HUES6 (cell line): ENCODE measurements at regions not wholly inside any gene's neighbourhood (a gene's known extent, or its start where the extent isn't known, plus 50 kb on each side); places are given as distances from the start of the nearest gene placed in this dataset.

Experiments used
- H3K27ac ChIP-seq: 2 replicates; pipeline ENCODE4 v1.7.0; 2013; ENCODE audit warnings: low read depth, mild to moderate bottlenecking, low read length, inconsistent platforms
- H3K27me3 ChIP-seq: 2 replicates; pipeline ENCODE4 v1.6.1; 2013; ENCODE audit warnings: low read length; ENCODE audit not compliant: control insufficient read depth, insufficient read depth
- H3K36me3 ChIP-seq: 2 replicates; pipeline ENCODE4 v1.6.1; 2013; ENCODE audit warnings: low read length; ENCODE audit not compliant: control insufficient read depth, insufficient read depth
- H3K4me1 ChIP-seq: 2 replicates; pipeline ENCODE4 v1.6.1; 2013; ENCODE audit warnings: low read length; ENCODE audit not compliant: control insufficient read depth, insufficient read depth
- H3K4me3 ChIP-seq: 2 replicates; pipeline ENCODE4 v1.5.1; 2013; ENCODE audit warnings: low read depth, low read length
- H3K9ac ChIP-seq: one replicate; pipeline ENCODE4 v1.6.1; 2013; ENCODE audit warnings: mild to moderate bottlenecking, low read length
- H3K9me3 ChIP-seq: 2 replicates; pipeline ENCODE4 v1.6.1; 2013; ENCODE audit warnings: low read depth, low read length; ENCODE audit not compliant: control insufficient read depth, insufficient read depth

DNA sequence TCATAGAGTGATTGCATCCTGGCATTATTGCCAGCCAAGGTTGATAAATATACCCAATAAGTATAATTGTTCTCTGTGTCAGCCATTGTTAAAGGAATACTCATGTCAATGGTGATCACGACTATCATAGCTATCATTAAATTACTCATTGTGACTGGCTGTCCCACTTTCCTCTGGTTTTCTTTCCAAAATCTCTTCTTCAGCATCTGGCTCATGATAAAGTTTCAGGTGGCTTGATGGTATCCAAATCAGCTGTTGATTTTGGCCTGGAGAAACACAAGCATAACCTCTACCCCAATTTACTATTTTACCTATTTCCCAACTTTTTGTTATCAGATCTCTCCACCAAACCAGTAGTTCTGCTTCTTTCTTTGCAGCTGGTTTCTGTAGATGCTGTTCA is 67.1 kb upstream of the SPIN2A start:
- peaks cover 26% of the 10 kb centered on the region for H3K9me3 ChIP-seq
- no peaks in the 10 kb centered on the region for H3K36me3 ChIP-seq
- no peaks in the 10 kb centered on the region for H3K4me1 ChIP-seq
- H3K27me3 ChIP-seq = no peaks in the 10 kb centered on the region
- no peak overlapping the region for H3K9ac ChIP-seq
- H3K27ac ChIP-seq = no peak overlapping the region
- H3K4me3 ChIP-seq = no peak overlapping the region

DNA sequence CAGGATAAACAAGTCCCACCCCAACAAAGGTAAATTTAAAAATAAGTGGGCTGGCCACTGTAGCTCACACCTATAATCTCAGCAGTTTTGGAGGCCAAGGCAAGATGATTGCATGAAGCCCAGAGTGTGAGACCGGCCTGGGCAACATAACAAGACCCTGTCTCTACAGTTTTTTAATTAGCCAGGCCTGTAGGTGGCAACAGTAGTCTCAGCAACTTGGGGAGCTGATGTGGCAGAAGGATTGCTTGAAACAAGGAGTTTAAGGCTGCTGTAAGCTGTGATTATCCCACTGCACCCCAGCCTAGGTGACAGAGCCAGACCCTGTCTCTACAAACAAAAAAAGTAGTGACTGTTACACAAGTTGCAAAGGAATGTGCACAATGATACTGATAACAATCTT is 74.6 kb upstream of the FAAH2 start:
- Histone ChIP-seq H3K9me3 (peaks cover 25% of the 10 kb centered on the region), H3K9ac (no peak overlapping the region), H3K4me1 (no peaks in the 10 kb centered on the region), H3K4me3 (no peak overlapping the region), H3K27me3 (no peaks in the 10 kb centered on the region), H3K36me3 (no peaks in the 10 kb centered on the region; the same call in 1 of the 2 replicates), H3K27ac (no peak overlapping the region)

DNA sequence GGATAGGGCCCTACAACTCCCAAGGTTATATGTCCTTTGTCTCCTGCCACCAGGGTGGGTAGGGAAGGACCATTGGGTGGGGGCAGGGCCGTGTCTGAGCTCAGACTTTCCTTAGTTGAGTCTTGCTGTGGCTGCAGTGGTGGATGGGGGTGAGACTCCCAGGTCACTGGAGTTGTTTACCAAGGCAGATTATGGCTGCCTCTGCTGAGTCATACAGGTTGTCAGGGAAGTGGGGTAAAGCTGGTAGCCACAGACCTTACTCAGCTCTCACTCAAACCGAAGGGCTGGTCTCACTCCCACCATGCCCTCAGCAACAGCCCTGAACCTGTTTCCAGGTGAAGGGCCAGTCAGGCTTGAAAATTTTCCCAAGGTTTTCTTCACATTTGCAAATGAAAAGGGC is 58.8 kb upstream of the FAAH2 start:
- H3K9me3 ChIP-seq = peaks cover 22% of the 10 kb centered on the region
- peak overlapping the region; percentile 22 for H3K4me3 ChIP-seq
- H3K9ac ChIP-seq = peak overlapping the region; percentile 50
- H3K27me3 ChIP-seq = no peaks in the 10 kb centered on the region
- peaks cover 18% of the 10 kb centered on the region for H3K4me1 ChIP-seq
- H3K27ac ChIP-seq = peak overlapping the region; percentile 75
- H3K36me3 ChIP-seq = 0 out of 2 replicates have a peak, but pooled peaks cover 2% of the 10 kb centered on the region

DNA sequence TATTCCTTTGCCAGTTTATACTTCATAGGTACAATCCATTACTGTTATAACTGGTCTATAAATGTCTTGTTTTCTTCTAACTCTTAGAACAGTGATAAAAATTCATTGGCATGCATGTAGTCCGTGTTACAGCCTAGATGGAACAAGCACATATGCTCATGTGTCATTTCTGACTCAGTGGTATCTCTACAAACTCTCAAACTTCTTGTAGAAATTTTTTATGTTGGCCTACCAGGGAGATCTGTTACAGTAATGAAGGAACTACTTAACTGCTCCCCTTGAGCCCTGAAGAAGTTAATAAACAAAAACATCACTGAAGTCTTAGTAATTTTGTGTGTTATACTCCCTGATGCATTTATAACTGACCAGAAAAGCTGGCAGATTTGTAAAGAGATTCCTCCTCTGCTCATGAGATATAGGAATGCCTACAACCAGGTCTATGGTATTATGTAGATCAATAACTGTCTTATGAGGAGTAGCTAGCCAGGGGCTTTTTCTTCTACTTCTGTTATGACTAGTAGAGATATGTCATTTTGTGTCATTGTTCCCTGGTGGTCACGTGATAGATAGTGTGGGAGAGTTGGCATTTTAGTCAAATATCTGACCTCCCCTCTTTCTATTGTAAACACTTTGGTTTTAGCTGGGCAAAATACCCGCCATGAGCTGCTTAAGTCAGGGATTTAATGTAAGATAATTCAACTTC is 53.7 kb upstream of the FAAH2 start:
- peaks cover 11% of the 10 kb centered on the region for H3K4me1 ChIP-seq
- H3K9me3 ChIP-seq = peaks cover 7% of the 10 kb centered on the region; the same call in 1 of the 2 replicates
- H3K27me3 ChIP-seq = no peaks in the 10 kb centered on the region
- H3K36me3 ChIP-seq = no peaks in the 10 kb centered on the region
- no peak overlapping the region for H3K9ac ChIP-seq
- no peak overlapping the region for H3K4me3 ChIP-seq
- H3K27ac ChIP-seq = no peak overlapping the region
